Activated CD8-positive, alpha-beta memory T cell treated with anti-CD3 and anti-CD28 coated beads, Interleukin-2, amount 50 U/mL, for 24 hours (primary cell): ENCODE measurements at regions not wholly inside any gene's neighbourhood (a gene's known extent, or its start where the extent isn't known, plus 50 kb on each side); places are given as distances from the start of the nearest gene placed in this dataset.

Source experiments
- DNase-seq: peaks from one replicate; pipeline ENCODE4 v3.0.0-alpha.2; 2020; ENCODE audit errors: extremely low read depth

GRCh38 chr6:168968801-168969200 is 284.8 kb downstream of the THBS2 start:
- DNase-seq: no peak

GRCh38 chr6:168968228-168968627 is 285.4 kb downstream of the THBS2 start:
- DNase-seq: no peak

- DNase-seq: no peak
Observed at GRCh38 chr6:168967281-168967925, 286.2 kb downstream of the THBS2 start.

- no peak for DNase-seq
Observed at GRCh38 chr6:168964138-168964835, 289.4 kb downstream of the THBS2 start.

GRCh38 chr6:168962886-168963285 is 290.8 kb downstream of the THBS2 start:
- no peak for DNase-seq

- DNase-seq: no peak
Observed at GRCh38 chr6:168961264-168961656, 292.4 kb downstream of the THBS2 start.

- no peak for DNase-seq
Observed at GRCh38 chr6:168960551-168961263, 292.9 kb downstream of the THBS2 start.

GRCh38 chr6:168959696-168960095 is 293.9 kb downstream of the THBS2 start:
- no peak for DNase-seq

- no peak for DNase-seq
Observed at GRCh38 chr6:168956884-168957730, 296.5 kb downstream of the THBS2 start.

- no peak for DNase-seq
Observed at GRCh38 chr6:168956141-168956838, 297.4 kb downstream of the THBS2 start.

- DNase-seq: no peak
Observed at GRCh38 chr6:168953461-168953860, 300.2 kb downstream of the THBS2 start.

- no peak for DNase-seq
Observed at GRCh38 chr6:168951217-168951616, 302.4 kb downstream of the THBS2 start.

GRCh38 chr6:168950858-168951214 is 302.8 kb downstream of the THBS2 start:
- no peak for DNase-seq

GRCh38 chr6:168949981-168950857 is 303.4 kb downstream of the THBS2 start:
- no peak for DNase-seq

GRCh38 chr6:168948990-168949531 is 304.6 kb downstream of the THBS2 start:
- no peak for DNase-seq

- DNase-seq: no peak
Observed at GRCh38 chr6:168948002-168948401, 305.6 kb downstream of the THBS2 start.

- no peak for DNase-seq
Observed at GRCh38 chr6:168943231-168943905, 310.3 kb downstream of the THBS2 start.

GRCh38 chr6:168942646-168943045 is 311.0 kb downstream of the THBS2 start:
- no peak for DNase-seq

- DNase-seq: no peak
Observed at GRCh38 chr6:168941036-168941435, 312.6 kb downstream of the THBS2 start.

GRCh38 chr6:168939796-168940195 is 313.9 kb downstream of the THBS2 start:
- DNase-seq: no peak
